ENCODE measurements at regions not wholly inside any gene's neighbourhood (a gene's known extent, or its start where the extent isn't known, plus 50 kb on each side); places are given as distances from the start of the nearest gene placed in this dataset.

DNA sequence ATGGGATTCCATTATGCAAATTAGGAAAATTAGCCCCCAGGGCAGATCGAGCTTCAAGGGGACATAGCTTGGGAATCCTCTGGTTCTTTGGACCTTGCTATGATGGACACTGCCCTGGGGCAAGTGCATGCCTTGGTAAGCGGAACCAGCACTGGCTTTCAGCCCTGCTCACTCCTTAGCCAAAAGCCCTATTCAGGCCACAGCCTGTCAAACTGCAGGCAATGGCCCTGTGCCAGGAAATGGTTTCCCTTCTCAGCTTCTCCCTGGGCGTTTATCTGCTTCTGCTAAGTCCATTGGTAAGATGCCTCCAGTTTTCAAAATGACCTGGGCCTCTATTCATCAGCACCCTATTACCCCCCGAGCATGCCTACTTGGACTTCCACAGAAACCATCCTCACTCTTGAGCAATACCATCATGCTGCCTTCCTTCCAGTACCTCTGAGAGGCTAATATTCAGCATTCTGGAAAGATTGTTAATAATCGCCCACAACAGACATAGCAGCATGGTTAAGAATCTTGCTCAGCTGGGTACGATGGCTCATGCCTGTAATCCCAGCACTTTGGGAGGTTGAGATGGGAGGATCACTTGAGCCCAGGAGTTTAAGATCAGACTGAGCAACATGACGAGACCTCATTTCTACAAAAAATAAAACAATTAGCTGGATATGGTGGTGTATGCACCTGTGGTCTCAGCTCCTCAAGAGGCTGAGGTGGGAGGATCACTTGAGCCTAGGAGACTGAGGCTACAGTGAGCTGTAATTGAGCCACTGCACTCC is 918.6 kb upstream of the AUTS2 start:
- H3K4me1 Mint-ChIP-seq: no peaks in the 10 kb centered on the region
- H3K27me3 Mint-ChIP-seq: no peaks in the 10 kb centered on the region
- H3K36me3 Mint-ChIP-seq (ENCODE audit: low read depth): no peaks in the 10 kb centered on the region
- peaks cover 4% of the 10 kb centered on the region for H3K9me3 Mint-ChIP-seq
- DNase-seq (no peak), ATAC-seq (no peak)
- H3K4me3 Mint-ChIP-seq: no peak overlapping the region
- H3K27ac Mint-ChIP-seq: no peak overlapping the region

DNA sequence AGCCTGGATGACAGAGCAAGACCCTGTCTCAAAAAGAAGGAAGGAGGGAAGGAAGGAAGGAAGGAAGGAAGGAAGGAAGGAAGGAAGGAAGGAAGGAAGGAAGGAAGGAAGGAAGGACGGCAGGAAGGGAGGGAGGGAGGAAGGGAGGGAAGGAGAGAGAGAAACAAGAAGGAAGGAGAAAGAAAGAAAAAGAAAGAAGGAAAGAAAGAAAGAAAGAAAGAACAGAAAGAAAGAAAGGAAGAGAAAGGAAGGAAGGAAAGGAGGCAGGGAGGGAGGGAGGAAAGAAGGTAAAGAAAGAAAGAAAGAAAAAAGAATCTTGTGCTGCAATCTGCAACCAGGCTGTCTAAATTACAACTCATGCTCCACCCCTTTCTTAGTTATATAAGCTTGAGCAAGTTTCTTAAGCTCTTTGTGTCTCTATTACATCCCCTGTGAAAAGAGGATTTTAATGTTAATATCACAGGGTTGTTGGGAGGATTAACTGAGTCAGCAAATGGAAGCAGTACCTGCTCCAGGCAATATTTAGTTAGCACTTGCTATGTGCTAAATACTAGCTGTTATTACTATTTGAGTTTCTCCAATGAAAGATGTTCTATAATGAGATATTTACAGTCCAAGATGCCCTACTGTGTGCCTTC is 917.9 kb upstream of the AUTS2 start:
- H3K27me3 Mint-ChIP-seq: no peaks in the 10 kb centered on the region
- no peak overlapping the region for H3K4me3 Mint-ChIP-seq
- DNase-seq (no peak), ATAC-seq (no peak)
- H3K27ac Mint-ChIP-seq: no peak overlapping the region
- H3K9me3 Mint-ChIP-seq: peaks cover 9% of the 10 kb centered on the region
- H3K4me1 Mint-ChIP-seq: no peaks in the 10 kb centered on the region
- no peaks in the 10 kb centered on the region for H3K36me3 Mint-ChIP-seq (ENCODE audit: low read depth)

DNA sequence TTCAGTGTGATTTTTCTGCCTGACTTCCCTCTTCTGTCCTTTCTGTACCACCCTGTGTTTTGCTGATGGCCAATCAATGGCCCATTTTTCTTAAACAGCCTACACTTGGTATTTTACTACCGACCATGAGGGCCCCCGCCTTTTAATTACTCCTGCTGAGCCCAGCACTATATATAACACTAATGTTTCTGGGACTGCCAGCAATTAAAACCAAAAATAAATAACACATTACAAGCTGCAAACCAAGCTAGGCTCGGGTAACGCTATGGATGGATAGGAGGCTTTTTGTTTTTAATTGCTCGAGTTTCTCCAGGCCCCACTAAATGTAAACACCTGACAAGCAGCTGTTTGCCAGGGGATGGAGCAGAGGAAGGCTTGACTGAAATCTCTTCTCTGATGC is 915.4 kb upstream of the AUTS2 start:
- H3K4me1 Mint-ChIP-seq: no peaks in the 10 kb centered on the region
- H3K36me3 Mint-ChIP-seq (ENCODE audit: low read depth): no peaks in the 10 kb centered on the region
- DNase-seq: no peak
- no peak overlapping the region for H3K4me3 Mint-ChIP-seq
- ATAC-seq: no peak
- H3K27ac Mint-ChIP-seq: no peak overlapping the region
- no peaks in the 10 kb centered on the region for H3K27me3 Mint-ChIP-seq
- H3K9me3 Mint-ChIP-seq: peaks cover 10% of the 10 kb centered on the region

DNA sequence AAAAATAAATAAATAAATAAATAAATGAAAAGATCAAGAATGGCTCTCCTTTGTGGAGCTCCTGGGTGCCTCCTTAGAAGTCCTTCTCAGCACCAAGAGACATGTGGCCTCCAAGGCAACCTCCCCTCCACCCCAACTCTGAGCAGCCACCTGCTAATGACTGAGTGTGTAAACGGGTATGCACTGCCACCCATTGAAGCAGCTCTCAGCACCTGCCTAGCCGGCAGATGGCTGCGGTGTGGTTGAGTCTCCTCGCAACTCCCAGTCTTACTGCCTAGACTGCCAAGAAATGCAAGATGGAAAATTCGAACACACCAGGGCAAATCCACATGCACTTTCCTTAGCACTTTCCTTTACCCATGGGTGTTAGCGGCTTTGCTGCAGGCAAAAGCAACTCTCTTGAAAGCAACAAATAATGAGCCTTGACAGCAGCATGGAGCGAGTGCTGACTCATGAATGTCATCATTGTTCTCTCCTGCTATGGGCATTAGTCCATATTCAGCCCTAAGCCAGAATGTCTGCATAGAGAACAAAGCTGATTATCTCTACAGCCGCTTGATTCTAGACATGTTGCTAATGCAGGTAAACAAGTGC is 913.9 kb upstream of the AUTS2 start:
- ATAC-seq (no peak), DNase-seq (no peak)
- Mint-ChIP-seq H3K4me1 (no peaks in the 10 kb centered on the region), H3K4me3 (no peak overlapping the region), H3K27ac (no peak overlapping the region), H3K9me3 (peaks cover 9% of the 10 kb centered on the region), H3K36me3 (ENCODE audit: low read depth) (no peaks in the 10 kb centered on the region), H3K27me3 (no peaks in the 10 kb centered on the region)

DNA sequence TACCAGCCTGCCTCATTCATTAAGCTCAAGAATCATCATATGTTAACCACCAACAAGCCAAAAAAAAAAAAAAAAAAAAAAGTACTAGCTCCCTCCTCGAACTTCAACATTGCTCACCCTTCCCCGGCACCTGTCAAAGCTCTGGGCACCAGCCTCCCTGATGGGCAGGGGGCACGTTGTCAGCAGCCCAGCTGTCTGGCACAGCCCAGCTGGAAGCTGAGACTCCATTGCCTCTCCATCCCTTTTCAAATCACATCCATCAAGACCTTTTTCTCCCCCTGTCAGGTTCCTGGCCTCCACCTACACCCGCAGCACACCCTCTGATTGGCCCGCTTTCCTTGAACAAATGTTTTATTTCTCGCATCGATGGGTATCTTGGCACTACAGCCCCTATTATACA is 913.3 kb upstream of the AUTS2 start:
- no peaks in the 10 kb centered on the region for H3K4me1 Mint-ChIP-seq
- no peak overlapping the region for H3K4me3 Mint-ChIP-seq
- H3K36me3 Mint-ChIP-seq (ENCODE audit: low read depth): no peaks in the 10 kb centered on the region
- no peaks in the 10 kb centered on the region for H3K27me3 Mint-ChIP-seq
- DNase-seq (no peak), ATAC-seq (no peak)
- H3K27ac Mint-ChIP-seq: no peak overlapping the region
- peaks cover 9% of the 10 kb centered on the region for H3K9me3 Mint-ChIP-seq

DNA sequence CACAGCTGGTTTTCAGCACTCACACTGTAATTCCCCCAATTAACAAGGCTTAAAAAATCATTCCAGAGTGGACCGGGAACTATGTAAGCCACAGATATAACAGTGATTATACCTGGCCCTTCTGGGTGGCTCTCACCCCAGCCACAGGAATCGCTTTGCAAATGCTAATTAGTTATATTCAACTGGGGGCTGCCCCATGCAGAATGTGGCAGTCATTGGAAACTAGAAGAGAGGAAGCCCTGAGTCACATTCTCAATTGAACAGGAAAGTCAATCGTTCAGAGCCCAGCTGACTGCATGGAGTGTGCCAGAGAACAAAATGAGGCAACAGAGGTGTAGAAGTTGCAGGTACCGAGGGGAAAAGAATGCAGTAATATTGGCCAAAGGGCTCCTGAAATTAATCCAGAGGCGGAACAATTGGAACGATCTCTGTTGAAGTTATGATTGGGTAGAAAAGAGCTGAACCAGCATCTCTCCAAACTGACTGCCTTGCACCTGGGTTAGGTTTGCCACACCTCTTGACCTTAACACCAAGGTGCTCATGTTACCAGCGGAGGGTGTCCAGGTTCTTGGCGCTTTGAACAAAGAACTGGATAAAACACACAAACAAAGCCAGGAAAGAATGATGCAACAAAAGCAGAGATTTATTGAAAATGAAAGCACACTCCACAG is 909.7 kb upstream of the AUTS2 start:
- no peaks in the 10 kb centered on the region for H3K4me1 Mint-ChIP-seq
- no peak overlapping the region for H3K27ac Mint-ChIP-seq
- no peak overlapping the region for H3K4me3 Mint-ChIP-seq
- H3K27me3 Mint-ChIP-seq: no peaks in the 10 kb centered on the region
- no peak for DNase-seq
- H3K9me3 Mint-ChIP-seq: peaks cover 15% of the 10 kb centered on the region
- no peaks in the 10 kb centered on the region for H3K36me3 Mint-ChIP-seq (ENCODE audit: low read depth)
- no peak for ATAC-seq

DNA sequence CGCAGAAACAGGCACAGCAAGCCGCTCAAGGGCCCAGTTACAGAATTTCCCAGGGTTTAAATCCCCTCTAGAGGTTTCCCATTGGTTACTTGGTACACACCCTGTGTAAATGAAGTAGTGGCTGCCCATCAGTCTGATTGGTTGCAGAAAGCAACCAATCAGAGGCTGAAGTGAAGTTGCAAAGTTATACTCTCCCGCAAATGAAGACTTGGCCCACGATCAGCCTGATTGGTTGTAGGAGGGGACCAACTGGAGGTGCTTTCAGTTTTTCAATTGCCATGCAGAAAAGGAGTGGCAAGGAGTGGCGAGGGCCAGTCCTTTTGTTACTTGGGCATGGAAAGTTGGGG is 909.2 kb upstream of the AUTS2 start:
- ATAC-seq (no peak), DNase-seq (no peak)
- Mint-ChIP-seq H3K27me3 (no peaks in the 10 kb centered on the region), H3K36me3 (ENCODE audit: low read depth) (no peaks in the 10 kb centered on the region), H3K9me3 (peaks cover 16% of the 10 kb centered on the region), H3K27ac (no peak overlapping the region), H3K4me1 (no peaks in the 10 kb centered on the region), H3K4me3 (no peak overlapping the region)

DNA sequence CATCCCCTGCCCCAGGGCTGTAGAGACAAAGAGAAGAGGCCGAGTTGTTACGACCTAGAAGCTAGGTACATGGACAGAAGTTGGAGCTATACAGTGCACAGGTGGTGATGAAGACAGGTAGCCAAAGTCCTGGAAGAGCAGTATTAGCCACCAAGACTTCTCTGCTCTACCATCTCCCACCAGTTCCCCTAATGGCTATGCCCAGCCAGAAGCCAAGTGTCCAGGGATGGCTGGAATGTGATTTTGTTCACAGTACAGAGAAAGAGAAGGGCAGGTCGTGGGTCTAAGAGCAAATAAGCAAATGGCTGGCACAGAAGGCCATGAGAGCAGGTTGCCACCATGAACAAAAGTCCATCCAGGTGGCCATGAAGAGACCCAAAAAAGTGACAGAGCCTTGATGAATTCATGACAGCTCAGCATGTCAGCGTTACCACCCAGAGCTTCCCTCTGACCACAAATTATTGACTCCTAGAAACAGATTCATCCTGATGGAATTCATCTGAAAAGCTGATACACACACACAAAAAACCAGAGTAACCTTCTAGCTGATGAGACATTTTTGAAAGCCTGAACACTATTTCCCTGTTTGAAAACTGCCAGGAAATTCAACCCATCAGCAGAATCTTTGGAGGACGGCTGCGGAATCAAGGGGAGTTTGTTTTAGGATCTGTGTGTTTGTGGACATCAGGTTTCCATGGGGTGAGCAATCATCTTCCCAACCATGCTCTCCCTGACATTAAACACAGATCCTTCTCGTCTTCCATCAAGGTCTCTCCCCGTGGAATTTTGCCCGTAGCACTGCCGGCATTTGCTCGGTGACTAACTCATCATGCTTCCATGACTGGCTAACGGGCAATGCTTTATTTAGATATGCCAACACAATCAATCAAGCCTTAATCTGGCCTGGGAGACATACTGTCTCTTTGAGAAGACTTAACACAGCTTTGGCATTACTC is 906.7 kb upstream of the AUTS2 start:
- DNase-seq: no peak
- Mint-ChIP-seq H3K36me3 (ENCODE audit: low read depth) (no peaks in the 10 kb centered on the region), H3K4me3 (no peak overlapping the region), H3K9me3 (peaks cover 22% of the 10 kb centered on the region), H3K27me3 (no peaks in the 10 kb centered on the region), H3K27ac (no peak overlapping the region), H3K4me1 (no peaks in the 10 kb centered on the region)
- no peak for ATAC-seq

DNA sequence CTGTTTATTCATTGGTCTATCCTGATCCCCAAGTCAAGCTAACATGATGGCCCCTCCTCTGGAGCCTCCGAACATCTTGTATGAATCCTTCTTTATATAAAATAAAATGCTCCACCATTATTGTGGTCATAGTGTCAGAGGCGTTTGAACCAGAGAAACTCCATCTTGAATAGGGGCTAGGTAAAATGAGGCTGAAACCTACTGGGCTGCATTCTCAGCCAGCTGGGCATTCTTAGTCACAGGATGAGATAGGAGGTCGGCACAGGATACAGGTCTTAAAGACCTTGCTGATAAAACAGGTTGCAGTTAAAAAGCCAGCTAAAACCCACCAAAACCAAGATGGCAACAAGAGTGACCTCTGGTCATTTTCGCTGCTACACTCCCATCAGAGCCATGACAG is 905.8 kb upstream of the AUTS2 start:
- Mint-ChIP-seq H3K36me3 (ENCODE audit: low read depth) (no peaks in the 10 kb centered on the region), H3K27me3 (no peaks in the 10 kb centered on the region), H3K9me3 (peaks cover 22% of the 10 kb centered on the region), H3K4me1 (no peaks in the 10 kb centered on the region), H3K27ac (no peak overlapping the region), H3K4me3 (no peak overlapping the region)
- DNase-seq: no peak
- no peak for ATAC-seq

DNA sequence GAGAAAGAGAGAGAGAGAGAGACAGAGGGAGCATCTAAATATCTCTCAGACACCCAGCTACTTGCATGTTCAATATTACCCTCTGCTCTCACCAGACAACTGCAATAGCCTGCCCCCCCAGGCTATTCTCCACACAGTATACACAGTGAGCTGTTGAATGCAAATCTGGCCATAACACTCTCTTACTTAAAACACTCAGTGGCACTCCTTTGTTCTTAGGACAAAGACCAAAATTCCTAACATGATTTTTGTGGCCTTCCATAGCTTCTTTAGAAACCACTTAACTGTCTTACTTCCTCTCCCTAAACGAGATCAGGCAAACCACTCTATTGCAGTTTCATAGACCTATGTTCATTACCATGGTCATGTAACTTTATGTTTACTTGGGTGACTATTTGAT is 903.6 kb upstream of the AUTS2 start:
- DNase-seq (no peak), ATAC-seq (no peak)
- no peak overlapping the region for H3K4me3 Mint-ChIP-seq
- H3K36me3 Mint-ChIP-seq (ENCODE audit: low read depth): no peaks in the 10 kb centered on the region
- H3K9me3 Mint-ChIP-seq: peaks cover 18% of the 10 kb centered on the region
- H3K27me3 Mint-ChIP-seq: no peaks in the 10 kb centered on the region
- H3K27ac Mint-ChIP-seq: no peak overlapping the region
- no peaks in the 10 kb centered on the region for H3K4me1 Mint-ChIP-seq

DNA sequence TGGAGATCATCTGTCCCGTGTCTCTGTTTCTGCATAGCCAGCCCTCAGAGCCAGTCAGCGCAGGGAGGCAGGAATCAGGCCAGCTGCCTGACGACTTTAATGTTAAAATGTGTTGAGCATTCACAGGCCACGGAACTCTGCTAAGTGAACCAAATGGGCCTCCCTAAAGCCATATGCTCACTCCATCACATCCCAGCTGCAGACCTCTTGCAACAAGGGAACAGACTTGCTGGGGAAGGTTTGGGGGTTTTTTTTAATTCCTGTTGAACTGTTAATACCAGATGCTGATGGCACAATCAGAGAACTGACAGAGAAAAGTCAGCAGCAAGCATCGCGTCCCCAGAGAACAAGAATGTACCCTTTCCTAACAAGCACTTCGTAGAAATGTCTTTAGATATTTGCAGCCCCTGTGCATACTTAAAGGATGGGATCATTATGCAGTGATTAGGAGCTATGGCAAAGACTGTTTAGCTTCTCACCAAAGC is 900.4 kb upstream of the AUTS2 start:
- H3K4me3 Mint-ChIP-seq: no peak overlapping the region
- peaks cover 18% of the 10 kb centered on the region for H3K9me3 Mint-ChIP-seq
- no peaks in the 10 kb centered on the region for H3K27me3 Mint-ChIP-seq
- H3K4me1 Mint-ChIP-seq: no peaks in the 10 kb centered on the region
- ATAC-seq (no peak), DNase-seq (no peak)
- no peaks in the 10 kb centered on the region for H3K36me3 Mint-ChIP-seq (ENCODE audit: low read depth)
- H3K27ac Mint-ChIP-seq: no peak overlapping the region

DNA sequence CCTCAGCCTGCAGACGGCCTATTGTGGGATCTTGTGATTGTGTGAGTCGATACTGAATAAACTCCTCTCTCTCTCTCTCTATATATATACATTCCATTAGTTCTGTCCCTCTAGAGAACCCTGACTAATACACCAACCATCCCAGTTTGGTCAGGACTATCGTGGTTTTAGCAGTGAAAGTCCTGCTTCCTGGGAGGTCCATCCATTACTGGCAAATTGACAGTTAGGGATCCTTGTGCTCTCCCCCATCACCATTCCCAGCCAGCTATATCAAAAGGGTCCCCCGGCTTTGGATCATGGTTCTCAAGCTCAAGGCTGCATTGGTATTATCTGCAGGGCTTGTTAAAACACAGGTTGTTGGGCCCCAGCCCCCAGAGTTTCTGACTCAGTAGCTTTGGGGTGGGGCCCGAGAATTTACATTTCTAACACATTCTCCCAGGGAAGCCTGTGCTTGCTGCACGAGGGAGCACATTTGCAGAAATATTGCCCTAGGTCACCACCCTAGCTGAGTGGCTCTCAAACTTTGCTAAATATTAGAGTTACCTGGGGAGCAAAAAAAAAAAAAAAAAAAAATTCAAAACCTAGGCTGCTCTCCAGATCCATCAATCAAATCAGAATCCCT is 899.1 kb upstream of the AUTS2 start:
- no peaks in the 10 kb centered on the region for H3K27me3 Mint-ChIP-seq
- H3K36me3 Mint-ChIP-seq (ENCODE audit: low read depth): no peaks in the 10 kb centered on the region
- no peak overlapping the region for H3K27ac Mint-ChIP-seq
- DNase-seq: no peak
- ATAC-seq: no peak
- H3K4me1 Mint-ChIP-seq: no peaks in the 10 kb centered on the region
- peaks cover 16% of the 10 kb centered on the region for H3K9me3 Mint-ChIP-seq
- H3K4me3 Mint-ChIP-seq: no peak overlapping the region

DNA sequence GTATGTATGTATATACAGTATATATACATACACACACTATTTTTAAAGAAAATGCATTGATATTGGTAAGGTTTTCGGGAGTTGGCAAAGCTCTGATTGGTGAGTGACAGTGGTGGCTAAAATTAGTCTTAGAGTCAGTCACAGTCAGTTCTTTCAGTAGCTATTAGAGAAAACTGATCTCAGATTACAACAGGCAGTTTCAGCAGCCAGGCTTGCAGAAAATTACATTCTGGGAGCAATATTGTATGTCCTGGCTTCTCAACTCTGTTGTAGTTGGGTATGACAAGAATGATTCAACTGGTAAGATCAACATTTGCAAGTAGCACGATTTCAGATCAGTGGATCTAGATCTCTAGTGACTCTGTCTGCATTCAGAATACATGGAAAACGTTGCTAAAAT is 897.9 kb upstream of the AUTS2 start:
- peaks cover 12% of the 10 kb centered on the region for H3K9me3 Mint-ChIP-seq
- no peaks in the 10 kb centered on the region for H3K27me3 Mint-ChIP-seq
- H3K36me3 Mint-ChIP-seq (ENCODE audit: low read depth): no peaks in the 10 kb centered on the region
- no peak overlapping the region for H3K27ac Mint-ChIP-seq
- no peak for ATAC-seq
- H3K4me3 Mint-ChIP-seq: no peak overlapping the region
- H3K4me1 Mint-ChIP-seq: no peaks in the 10 kb centered on the region
- DNase-seq: no peak

DNA sequence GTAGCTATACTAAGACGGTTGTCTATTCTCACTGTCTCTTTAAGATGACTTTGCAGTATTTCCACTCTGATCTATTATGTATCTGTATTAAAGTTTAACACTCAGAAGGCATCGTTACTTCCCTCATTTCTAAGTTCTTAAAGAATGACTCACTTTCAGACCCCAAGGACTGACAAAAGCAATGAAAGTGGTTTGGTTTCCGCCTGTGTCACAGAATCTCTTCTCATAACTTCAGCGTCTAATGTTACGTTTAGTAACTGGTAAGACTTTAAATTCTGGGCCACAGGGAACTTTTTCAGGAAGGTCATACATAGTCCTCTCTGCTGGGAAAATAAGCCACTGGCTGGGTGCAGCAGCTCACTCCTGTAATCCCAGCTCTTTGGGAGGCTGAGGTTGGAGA is 892.0 kb upstream of the AUTS2 start:
- no peak for ATAC-seq
- no peaks in the 10 kb centered on the region for H3K36me3 Mint-ChIP-seq (ENCODE audit: low read depth)
- DNase-seq: no peak
- no peaks in the 10 kb centered on the region for H3K4me1 Mint-ChIP-seq
- H3K27me3 Mint-ChIP-seq: no peaks in the 10 kb centered on the region
- no peak overlapping the region for H3K27ac Mint-ChIP-seq
- peaks cover 20% of the 10 kb centered on the region for H3K9me3 Mint-ChIP-seq
- no peak overlapping the region for H3K4me3 Mint-ChIP-seq
